A549 (cell line): ENCODE measurements at regions not wholly inside any gene's neighbourhood (a gene's known extent, or its start where the extent isn't known, plus 50 kb on each side); places are given as distances from the start of the nearest gene placed in this dataset.

Experiments
- ATAC-seq, 2 experiments: fragments of 200-7000 bp in 1 of 2; fragments of >200 bp in 1 of 2; cut with Nextera tagmentation in 1 of 2; cut with Tn5 transposase in 1 of 2; 3 replicates each; pipeline versions ENCODE4 v1.8.0 to v1.9.1; 2018 to 2020; ENCODE audit warnings: mild to moderate bottlenecking in 1 of 2, moderate library complexity in 1 of 2
- CTCF ChIA-PET: fragments of 300-600 bp; sonication (Branson Sonifier 250); formaldehyde crosslinking; extraction: SDS; loops from one replicate; lab custom pipeline; 2021; ENCODE audit warnings: antibody characterized with exemption, inconsistent platforms; lab: Yijun Ruan, JAX
- POLR2A ChIA-PET: fragments of 350-600 bp; formaldehyde crosslinking; extraction: SDS; loops from one replicate; lab custom pipeline; 2021; ENCODE audit warnings: antibody characterized with exemption, inconsistent platforms; lab: Yijun Ruan, JAX
- DNase-seq, 2 experiments: peaks; one replicate each; pipeline versions ENCODE4 v3.0.0 to v3.0.0-alpha.2; 2011 to 2016; ENCODE audit warnings: low read depth in 1 of 2, low spot score in 1 of 2
- FAIRE-seq: peaks from 2 replicates; lab custom pipeline; 2011; peaks lifted over from hg19 to GRCh38; lab: Jason Lieb, UNC
- H3K27ac ChIP-seq, 2 experiments: fragments of >200 bp; sonication (Bioruptor Twin); formaldehyde crosslinking; 3 replicates each; pipeline ENCODE4 v1.5.1; 2016 to 2017
- H3K4me1 ChIP-seq: fragments of >200 bp; sonication (Bioruptor Twin); formaldehyde crosslinking; 3 replicates; pipeline ENCODE4 v1.6.1; 2016
- H3K4me2 ChIP-seq: fragments of >200 bp; sonication (Bioruptor Twin); formaldehyde crosslinking; 3 replicates; pipeline ENCODE4 v1.6.1; 2016
- H3K4me3 ChIP-seq: fragments of >200 bp; sonication (Bioruptor Twin); formaldehyde crosslinking; 3 replicates; pipeline ENCODE4 v1.5.1; 2016
- H3K9me3 ChIP-seq: fragments of >200 bp; sonication (Bioruptor Twin); formaldehyde crosslinking; 3 replicates; pipeline ENCODE4 v1.6.1; 2016
- ATOH8 ChIP-seq: fragments of 250-450 bp; sonication (Bioruptor Pico); IDR thresholded peaks from 2 replicates; pipeline ENCODE4 v1.5.0; 2020; ENCODE audit warnings: low read depth, mild to moderate bottlenecking, moderate library complexity
- BCL3 ChIP-seq: fragments of >200 bp; sonication (Bioruptor Twin); formaldehyde crosslinking; IDR thresholded peaks from 3 replicates; pipeline ENCODE4 v1.6.1; 2016
- CBX8 ChIP-seq: fragments of 200-600 bp; sonication (generic); IDR thresholded peaks from 2 replicates; pipeline ENCODE4 v1.6.1; 2016
- CHD4 ChIP-seq: fragments of 200-600 bp; sonication (generic); IDR thresholded peaks from 2 replicates; pipeline ENCODE4 v1.6.1; 2016; ENCODE audit warnings: antibody characterized with exemption, mild to moderate bottlenecking, borderline replicate concordance
- CTCF ChIP-seq: fragments of >200 bp; sonication (Bioruptor Twin); formaldehyde crosslinking; IDR thresholded peaks from 3 replicates; pipeline ENCODE4 v1.5.1; 2016
- ELK1 ChIP-seq: fragments of 150-350 bp; IDR thresholded peaks from 2 replicates; pipeline ENCODE4 v1.6.1; 2014; ENCODE audit warnings: low read depth, mild to moderate bottlenecking, low read length
- ESRRA ChIP-seq: fragments of 150-350 bp; IDR thresholded peaks from 2 replicates; pipeline ENCODE4 v1.6.1; 2014; ENCODE audit warnings: mild to moderate bottlenecking, low read length, borderline replicate concordance
- HDAC2 ChIP-seq: fragments of 200-600 bp; sonication (generic); IDR thresholded peaks from 2 replicates; pipeline ENCODE4 v1.6.1; 2016
- HEYL ChIP-seq: fragments of 250-450 bp; sonication (Bioruptor Pico); IDR thresholded peaks from 2 replicates; pipeline ENCODE4 v1.8.0; 2021; ENCODE audit warnings: mild to moderate bottlenecking, moderate library complexity
- HOXB5 ChIP-seq: fragments of 250-450 bp; sonication (Bioruptor Pico); IDR thresholded peaks from 2 replicates; pipeline ENCODE4 v1.5.0; 2020; ENCODE audit warnings: mild to moderate bottlenecking, moderate library complexity
- KDM5A ChIP-seq: fragments of 200-600 bp; sonication (generic); IDR thresholded peaks from 2 replicates; pipeline ENCODE4 v1.6.1; 2016; ENCODE audit warnings: antibody characterized with exemption, mild to moderate bottlenecking
- MYC ChIP-seq: IDR thresholded peaks from 2 replicates; pipeline ENCODE4 v1.6.1; 2012; ENCODE audit warnings: mild to moderate bottlenecking, inconsistent platforms, low read length, improper control_type of control experiment, borderline replicate concordance
- NR3C1 ChIP-seq: fragments of >200 bp; sonication (Bioruptor Twin); formaldehyde crosslinking; IDR thresholded peaks from 3 replicates; pipeline ENCODE4 v1.6.1; 2017
- PHF8 ChIP-seq: fragments of 200-600 bp; sonication (generic); IDR thresholded peaks from 2 replicates; pipeline ENCODE4 v1.6.1; 2016; ENCODE audit warnings: low read depth, mild to moderate bottlenecking, antibody characterized with exemption, moderate library complexity, borderline replicate concordance
- POLR2A ChIP-seq: IDR thresholded peaks from 2 replicates; pipeline ENCODE4 v1.6.1; 2012; ENCODE audit warnings: mild to moderate bottlenecking, low read length
- USF2 ChIP-seq: fragments of 450-650 bp; IDR thresholded peaks from 2 replicates; pipeline ENCODE4 v1.6.1; 2014; ENCODE audit warnings: antibody characterized with exemption
- WGBS: methylation state at CpG from one replicate; pipeline ENCODE4 v1.1.6; 2017; ENCODE audit errors: missing lambda C conversion rate; 5-methylcytosine and 5-hydroxymethylcytosine counted together
- TF ChIP-seq, protein P1 (sequence below): IDR thresholded peaks from 2 replicates; pipeline ENCODE4 v1.6.1; 2012; ENCODE audit warnings: low read depth, borderline replicate concordance

DNA sequence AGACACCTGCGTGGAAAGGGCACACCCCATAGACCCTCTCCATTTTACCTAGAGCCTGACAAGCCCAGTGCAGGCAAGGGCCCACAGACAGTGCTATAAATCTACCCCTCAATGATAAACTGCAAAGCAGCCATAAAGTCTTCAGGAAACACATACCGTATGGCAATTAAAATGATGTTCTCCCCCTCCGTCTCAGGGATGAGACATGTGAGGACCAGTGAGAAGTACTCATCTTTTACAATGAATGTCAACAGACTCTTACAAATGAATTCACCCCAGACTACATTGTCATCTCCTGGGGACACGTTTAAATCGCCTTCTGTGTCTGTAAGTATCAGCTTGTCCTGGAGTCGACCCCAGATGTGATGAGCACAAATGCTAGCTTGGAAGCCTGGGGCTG is 362.7 kb downstream of the ADGRD1 start:
- CTCF ChIA-PET, result no interaction called here
- no peak for ATAC-seq

More for the DNA sequence above, 362.7 kb downstream of the ADGRD1 start:
- WGBS, result 40% methylated on average over 6 of the region's 6 CpGs
- Histone ChIP-seq H3K4me3 (no peak overlapping the region), H3K9me3 (peaks cover 7% of the 10 kb centered on the region), H3K4me1 (no peaks in the 10 kb centered on the region), H3K27ac (no peak overlapping the region), H3K4me2 (no peak overlapping the region)
- POLR2A ChIA-PET, result no interaction called here
- no peak for FAIRE-seq
- DNase-seq, result no peak
- TF ChIP-seq HDAC2 (no peak), USF2 (no peak), CBX8 (no peak), ELK1 (no peak), PHF8 (no peak), ATOH8 (CRISPR knock-in tag) (no peak), MYC (no peak), KDM5A (no peak), ESRRA (no peak), CTCF (no peak), CHD4 (no peak), NR3C1 (no peak), HEYL (CRISPR knock-in tag) (no peak), POLR2A (no peak), HOXB5 (no peak), BCL3 (no peak)
- TF ChIP-seq, protein P1, sequence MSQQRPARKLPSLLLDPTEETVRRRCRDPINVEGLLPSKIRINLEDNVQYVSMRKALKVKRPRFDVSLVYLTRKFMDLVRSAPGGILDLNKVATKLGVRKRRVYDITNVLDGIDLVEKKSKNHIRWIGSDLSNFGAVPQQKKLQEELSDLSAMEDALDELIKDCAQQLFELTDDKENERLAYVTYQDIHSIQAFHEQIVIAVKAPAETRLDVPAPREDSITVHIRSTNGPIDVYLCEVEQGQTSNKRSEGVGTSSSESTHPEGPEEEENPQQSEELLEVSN, result no peak
